GM12864 (cell line): ENCODE measurements at regions not wholly inside any gene's neighbourhood (a gene's known extent, or its start where the extent isn't known, plus 50 kb on each side); places are given as distances from the start of the nearest gene placed in this dataset.

Experiments
- DNase-seq: peaks from one replicate; pipeline ENCODE4 v3.0.0-alpha.2; 2011; ENCODE audit warnings: low read depth
- H3K4me3 ChIP-seq: 2 replicates; pipeline ENCODE4 v1.5.1; 2011; ENCODE audit warnings: mild to moderate bottlenecking, low read depth, low read length, control low read depth
- CTCF ChIP-seq: IDR thresholded peaks from 2 replicates; pipeline ENCODE4 v1.5.1; 2011; ENCODE audit warnings: low read depth, mild to moderate bottlenecking, moderate library complexity, low read length, control low read depth, inconsistent platforms; ENCODE audit errors: missing control alignments

- no peak for TF ChIP-seq CTCF
- DNase-seq, result no peak
- no peak overlapping the region for H3K4me3 ChIP-seq
Observed at GRCh38 chr22:34914846-34915245, 151.1 kb upstream of the ISX start.

DNA sequence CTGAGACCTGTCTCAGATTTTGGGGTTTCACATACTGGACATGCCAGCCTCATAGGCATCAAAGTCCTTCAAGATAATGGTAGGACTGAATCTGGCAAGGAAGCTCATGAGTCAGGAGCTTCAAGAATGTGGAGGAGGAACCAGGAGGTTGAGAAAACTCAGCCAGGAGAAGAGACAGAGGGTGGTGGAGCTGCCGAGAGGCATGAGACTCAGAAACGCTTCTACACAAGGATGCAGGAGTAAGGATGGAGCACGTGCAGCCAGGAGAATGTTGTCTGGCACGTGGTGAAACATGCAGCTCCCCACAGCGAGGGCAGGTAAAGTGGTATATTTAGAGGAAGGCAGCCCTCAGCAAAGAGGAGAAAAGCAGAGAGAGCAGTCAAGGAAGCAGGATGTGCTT, 148.7 kb upstream of the ISX start:
- no peak for DNase-seq
- TF ChIP-seq CTCF, result no peak

DNA sequence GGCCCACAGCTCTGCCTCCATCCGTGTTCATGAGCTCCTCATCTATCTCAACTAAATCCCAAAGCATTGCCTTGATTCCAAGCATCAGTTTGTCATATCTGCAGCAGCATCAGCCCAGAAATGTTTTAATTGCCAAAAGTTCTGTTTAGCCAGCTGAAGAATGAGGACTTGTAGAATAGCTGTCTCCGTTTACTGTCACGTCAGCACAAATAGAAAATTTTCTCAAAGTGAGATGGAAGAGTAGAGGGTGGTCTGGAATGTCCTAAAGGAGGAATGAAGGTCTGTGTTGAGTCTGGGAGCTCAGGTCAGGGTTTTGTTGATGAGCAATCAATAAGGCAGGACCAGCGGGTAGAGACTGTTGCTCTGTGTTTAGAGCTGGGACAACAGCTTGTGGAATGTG, 134.9 kb upstream of the ISX start:
- DNase-seq, result no peak
- TF ChIP-seq CTCF, result no peak
- no peak overlapping the region for H3K4me3 ChIP-seq

More for the DNA sequence above, 148.7 kb upstream of the ISX start:
- no peak overlapping the region for H3K4me3 ChIP-seq

GRCh38 chr22:34934261-34934660, 131.7 kb upstream of the ISX start:
- no peak for TF ChIP-seq CTCF
- no peak overlapping the region for H3K4me3 ChIP-seq
- DNase-seq, result no peak

DNA sequence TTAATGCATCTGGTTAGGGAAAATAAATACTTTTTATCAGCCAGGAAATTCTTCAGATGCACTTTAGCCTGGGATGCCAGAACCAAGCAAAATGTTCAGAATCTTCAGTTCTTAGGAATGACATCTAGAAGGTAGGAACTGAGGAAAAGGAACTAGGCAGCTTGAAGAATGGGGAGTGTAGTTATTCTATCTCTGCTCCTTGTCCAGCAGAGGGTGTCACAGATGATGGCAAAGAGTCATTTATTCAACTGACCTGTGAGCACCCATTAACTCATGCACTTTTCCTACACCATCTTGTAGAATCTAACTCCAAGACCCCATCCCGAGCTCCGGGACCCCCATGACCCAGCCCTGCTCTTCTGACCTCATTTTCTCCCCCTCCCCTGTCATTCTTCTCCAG, 122.1 kb upstream of the ISX start:
- no peak for DNase-seq
- H3K4me3 ChIP-seq, result no peak overlapping the region
- peak; percentile 32 for TF ChIP-seq CTCF

- DNase-seq, result no peak
- no peak overlapping the region for H3K4me3 ChIP-seq
- TF ChIP-seq CTCF, result no peak
Observed at GRCh38 chr22:34946339-34946985, 119.5 kb upstream of the ISX start.

GRCh38 chr22:34950489-34950888, 115.5 kb upstream of the ISX start:
- TF ChIP-seq CTCF, result no peak
- no peak for DNase-seq

More at GRCh38 chr22:34950489-34950888, 115.5 kb upstream of the ISX start:
- no peak overlapping the region for H3K4me3 ChIP-seq
